22Rv1 (cell line): ENCODE measurements at regions not wholly inside any gene's neighbourhood (a gene's known extent, or its start where the extent isn't known, plus 50 kb on each side); places are given as distances from the start of the nearest gene placed in this dataset.

Experiments used
- ZFX ChIP-seq: fragments of 450-650 bp; IDR thresholded peaks from 2 replicates; pipeline ENCODE4 v1.6.1; 2017; ENCODE audit warnings: antibody characterized with exemption, borderline replicate concordance
- TF ChIP-seq, protein P1 (sequence below): fragments of 450-650 bp; IDR thresholded peaks from 2 replicates; pipeline ENCODE4 v1.5.1; 2017; ENCODE audit warnings: mild to moderate bottlenecking

DNA sequence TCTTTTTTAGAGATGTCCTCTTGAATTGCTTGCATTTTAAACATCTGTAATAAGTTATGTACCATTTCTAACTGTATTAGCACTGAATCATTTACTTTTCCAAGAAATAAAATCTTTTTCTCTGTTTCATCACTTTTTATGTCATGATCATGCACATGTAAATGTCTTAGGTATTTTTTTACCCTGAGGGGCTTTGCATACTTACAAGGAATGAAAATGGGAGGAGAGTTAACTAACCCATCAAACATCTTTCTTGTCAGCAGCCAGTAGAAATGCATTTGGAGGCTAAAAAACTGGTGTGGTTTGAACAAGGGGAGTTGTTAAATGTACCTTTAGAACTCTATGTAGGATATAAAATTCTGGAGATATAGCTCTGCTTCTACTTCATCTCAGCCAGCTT lies 1080.3 kb downstream of the GALC start:
- TF ChIP-seq, protein P1, sequence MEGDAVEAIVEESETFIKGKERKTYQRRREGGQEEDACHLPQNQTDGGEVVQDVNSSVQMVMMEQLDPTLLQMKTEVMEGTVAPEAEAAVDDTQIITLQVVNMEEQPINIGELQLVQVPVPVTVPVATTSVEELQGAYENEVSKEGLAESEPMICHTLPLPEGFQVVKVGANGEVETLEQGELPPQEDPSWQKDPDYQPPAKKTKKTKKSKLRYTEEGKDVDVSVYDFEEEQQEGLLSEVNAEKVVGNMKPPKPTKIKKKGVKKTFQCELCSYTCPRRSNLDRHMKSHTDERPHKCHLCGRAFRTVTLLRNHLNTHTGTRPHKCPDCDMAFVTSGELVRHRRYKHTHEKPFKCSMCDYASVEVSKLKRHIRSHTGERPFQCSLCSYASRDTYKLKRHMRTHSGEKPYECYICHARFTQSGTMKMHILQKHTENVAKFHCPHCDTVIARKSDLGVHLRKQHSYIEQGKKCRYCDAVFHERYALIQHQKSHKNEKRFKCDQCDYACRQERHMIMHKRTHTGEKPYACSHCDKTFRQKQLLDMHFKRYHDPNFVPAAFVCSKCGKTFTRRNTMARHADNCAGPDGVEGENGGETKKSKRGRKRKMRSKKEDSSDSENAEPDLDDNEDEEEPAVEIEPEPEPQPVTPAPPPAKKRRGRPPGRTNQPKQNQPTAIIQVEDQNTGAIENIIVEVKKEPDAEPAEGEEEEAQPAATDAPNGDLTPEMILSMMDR = no peak
- no peak for TF ChIP-seq ZFX
